ENCODE measurements at regions not wholly inside any gene's neighbourhood (a gene's known extent, or its start where the extent isn't known, plus 50 kb on each side); places are given as distances from the start of the nearest gene placed in this dataset.

DNA sequence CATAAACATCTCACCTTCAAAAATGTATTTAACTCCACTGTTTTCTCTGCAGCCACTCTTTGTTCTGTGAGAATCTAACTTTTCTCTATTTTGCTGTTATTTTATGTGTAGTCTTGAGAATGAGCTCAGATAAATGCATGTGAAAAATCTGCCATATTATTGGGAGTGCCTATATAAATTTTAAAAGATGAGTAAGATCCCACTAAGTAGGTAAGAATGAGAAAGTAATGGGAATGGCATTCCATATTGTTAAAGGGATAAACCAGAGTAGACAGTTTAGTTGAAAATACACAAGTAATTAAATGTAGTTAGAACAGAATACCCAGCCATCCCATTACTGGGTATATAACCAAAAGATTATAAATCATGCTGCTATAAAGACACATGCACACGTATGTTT, 817.2 kb downstream of the FAM181B start:
- H3K36me3 ChIP-seq (ENCODE audit: insufficient read depth, low read length): no peaks in the 10 kb centered on the region
- H3K4me1 ChIP-seq (ENCODE audit: insufficient read depth, low read length, severe bottlenecking): no peaks in the 10 kb centered on the region
- no peak overlapping the region for H2AFZ ChIP-seq (ENCODE audit: low read length)
- no peak overlapping the region for H3K4me3 ChIP-seq (ENCODE audit: low read depth, low read length, poor library complexity, severe bottlenecking)
- no peak overlapping the region for H3K27ac ChIP-seq (ENCODE audit: low read depth, low read length, poor library complexity, severe bottlenecking)
- no peak overlapping the region for H3K9ac ChIP-seq (ENCODE audit: low read length)
- no peaks in the 10 kb centered on the region for H3K9me3 ChIP-seq (ENCODE audit: low read length)
- no peaks in the 10 kb centered on the region for H3K27me3 ChIP-seq (ENCODE audit: insufficient read depth, low read length)
- no peak for TF ChIP-seq EZH2 (IDR thresholded peaks at IDR 0.05; ENCODE audit: borderline replicate concordance, low read length)
- TF ChIP-seq, protein P1, sequence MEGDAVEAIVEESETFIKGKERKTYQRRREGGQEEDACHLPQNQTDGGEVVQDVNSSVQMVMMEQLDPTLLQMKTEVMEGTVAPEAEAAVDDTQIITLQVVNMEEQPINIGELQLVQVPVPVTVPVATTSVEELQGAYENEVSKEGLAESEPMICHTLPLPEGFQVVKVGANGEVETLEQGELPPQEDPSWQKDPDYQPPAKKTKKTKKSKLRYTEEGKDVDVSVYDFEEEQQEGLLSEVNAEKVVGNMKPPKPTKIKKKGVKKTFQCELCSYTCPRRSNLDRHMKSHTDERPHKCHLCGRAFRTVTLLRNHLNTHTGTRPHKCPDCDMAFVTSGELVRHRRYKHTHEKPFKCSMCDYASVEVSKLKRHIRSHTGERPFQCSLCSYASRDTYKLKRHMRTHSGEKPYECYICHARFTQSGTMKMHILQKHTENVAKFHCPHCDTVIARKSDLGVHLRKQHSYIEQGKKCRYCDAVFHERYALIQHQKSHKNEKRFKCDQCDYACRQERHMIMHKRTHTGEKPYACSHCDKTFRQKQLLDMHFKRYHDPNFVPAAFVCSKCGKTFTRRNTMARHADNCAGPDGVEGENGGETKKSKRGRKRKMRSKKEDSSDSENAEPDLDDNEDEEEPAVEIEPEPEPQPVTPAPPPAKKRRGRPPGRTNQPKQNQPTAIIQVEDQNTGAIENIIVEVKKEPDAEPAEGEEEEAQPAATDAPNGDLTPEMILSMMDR (IDR thresholded peaks at IDR 0.05; ENCODE audit: low read length): no peak
- H4K20me1 ChIP-seq (ENCODE audit: insufficient read depth, low read length): no peaks in the 10 kb centered on the region
- H3K4me2 ChIP-seq (ENCODE audit: low read length): no peak overlapping the region
- H3K79me2 ChIP-seq (ENCODE audit: insufficient read depth, low read length): no peaks in the 10 kb centered on the region
- no peaks in the 10 kb centered on the region for H3F3A ChIP-seq (ENCODE audit: insufficient read depth, low read length)
- H3K9me2 ChIP-seq (ENCODE audit: low read depth, low read length): no peaks in the 10 kb centered on the region

DNA sequence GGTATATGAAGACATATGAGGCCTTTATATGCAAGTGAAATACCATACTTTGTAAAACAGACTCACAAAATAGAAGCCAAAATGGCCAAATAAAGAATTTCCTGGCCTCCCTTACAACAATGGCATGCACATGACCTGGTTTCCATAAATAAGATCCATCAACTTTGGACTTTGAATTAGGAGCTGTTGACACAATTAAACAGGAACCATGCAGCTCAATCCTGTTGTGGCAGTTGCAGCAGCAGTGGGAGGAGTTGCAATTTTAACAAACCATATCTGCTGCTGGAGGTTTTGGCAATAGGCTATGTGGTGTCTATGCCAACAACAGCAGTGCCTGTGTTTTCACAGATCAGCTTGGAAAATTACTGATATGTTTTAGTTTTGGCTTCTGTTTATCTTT, 818.6 kb downstream of the FAM181B start:
- TF ChIP-seq, protein P1 (IDR thresholded peaks at IDR 0.05; ENCODE audit: low read length): no peak
- no peak for TF ChIP-seq EZH2 (IDR thresholded peaks at IDR 0.05; ENCODE audit: borderline replicate concordance, low read length)
- H4K20me1 ChIP-seq (ENCODE audit: insufficient read depth, low read length): no peaks in the 10 kb centered on the region
- no peaks in the 10 kb centered on the region for H3K9me3 ChIP-seq (ENCODE audit: low read length)
- no peak overlapping the region for H3K4me2 ChIP-seq (ENCODE audit: low read length)
- H3F3A ChIP-seq (ENCODE audit: insufficient read depth, low read length): no peaks in the 10 kb centered on the region
- no peaks in the 10 kb centered on the region for H3K27me3 ChIP-seq (ENCODE audit: insufficient read depth, low read length)
- no peak overlapping the region for H3K9ac ChIP-seq (ENCODE audit: low read length)
- no peak overlapping the region for H2AFZ ChIP-seq (ENCODE audit: low read length)
- no peaks in the 10 kb centered on the region for H3K4me1 ChIP-seq (ENCODE audit: insufficient read depth, low read length, severe bottlenecking)
- no peaks in the 10 kb centered on the region for H3K36me3 ChIP-seq (ENCODE audit: insufficient read depth, low read length)
- no peaks in the 10 kb centered on the region for H3K79me2 ChIP-seq (ENCODE audit: insufficient read depth, low read length)
- H3K9me2 ChIP-seq (ENCODE audit: low read depth, low read length): no peaks in the 10 kb centered on the region
- H3K27ac ChIP-seq (ENCODE audit: low read depth, low read length, poor library complexity, severe bottlenecking): no peak overlapping the region
- H3K4me3 ChIP-seq (ENCODE audit: low read depth, low read length, poor library complexity, severe bottlenecking): no peak overlapping the region

DNA sequence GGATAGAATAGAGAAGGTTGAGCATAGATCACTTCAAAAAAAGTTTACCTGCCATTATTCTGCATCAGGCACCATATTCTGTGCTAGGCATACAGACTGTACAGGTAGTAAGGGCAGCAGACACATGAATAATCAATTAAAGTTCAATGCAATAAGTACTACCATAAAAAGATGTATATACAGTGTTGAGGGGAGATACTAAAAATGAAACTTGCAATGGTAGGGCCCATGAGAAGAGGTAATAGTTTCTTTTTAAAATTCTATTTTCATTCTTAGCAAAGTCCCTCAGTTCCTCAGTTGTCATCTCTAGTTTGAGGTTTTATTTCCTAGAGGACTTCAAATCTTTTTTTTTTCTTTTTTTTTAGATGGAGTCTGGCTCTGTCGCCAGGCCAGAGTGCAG, 819.9 kb downstream of the FAM181B start:
- Histone ChIP-seq H3K4me2 (ENCODE audit: low read length) (no peak overlapping the region), H3K9me2 (ENCODE audit: low read depth, low read length) (no peaks in the 10 kb centered on the region), H3K79me2 (ENCODE audit: insufficient read depth, low read length) (no peaks in the 10 kb centered on the region), H3K9ac (ENCODE audit: low read length) (no peak overlapping the region), H3K27me3 (ENCODE audit: insufficient read depth, low read length) (no peaks in the 10 kb centered on the region), H3K4me3 (ENCODE audit: low read depth, low read length, poor library complexity, severe bottlenecking) (no peak overlapping the region), H3K27ac (ENCODE audit: low read depth, low read length, poor library complexity, severe bottlenecking) (no peak overlapping the region), H4K20me1 (ENCODE audit: insufficient read depth, low read length) (no peaks in the 10 kb centered on the region), H3K9me3 (ENCODE audit: low read length) (no peaks in the 10 kb centered on the region), H3F3A (ENCODE audit: insufficient read depth, low read length) (no peaks in the 10 kb centered on the region), H3K36me3 (ENCODE audit: insufficient read depth, low read length) (no peaks in the 10 kb centered on the region), H2AFZ (ENCODE audit: low read length) (no peak overlapping the region), H3K4me1 (ENCODE audit: insufficient read depth, low read length, severe bottlenecking) (no peaks in the 10 kb centered on the region)
- TF ChIP-seq EZH2 (IDR thresholded peaks at IDR 0.05; ENCODE audit: borderline replicate concordance, low read length): no peak
- TF ChIP-seq, protein P1 (IDR thresholded peaks at IDR 0.05; ENCODE audit: low read length): no peak

All from OCI-LY1 (cell line).